Hepatocyte (in vitro differentiated cells): ENCODE measurements at regions not wholly inside any gene's neighbourhood (a gene's known extent, or its start where the extent isn't known, plus 50 kb on each side); places are given as distances from the start of the nearest gene placed in this dataset.

Experiments
- DNase-seq: peaks from one replicate; pipeline ENCODE4 v3.0.0-alpha.2; 2016; ENCODE audit warnings: low spot score
- H2AFZ ChIP-seq: fragments of 200-600 bp; sonication (generic); 2 replicates; pipeline ENCODE4 v1.6.0; 2016; ENCODE audit warnings: antibody characterized with exemption, mild to moderate bottlenecking
- H3K27ac ChIP-seq: fragments of 200-600 bp; sonication (generic); 2 replicates; pipeline ENCODE4 v1.5.1; 2016; ENCODE audit warnings: mild to moderate bottlenecking
- H3K27me3 ChIP-seq: fragments of 200-600 bp; sonication (generic); 2 replicates; pipeline ENCODE4 v1.6.1; 2016
- H3K36me3 ChIP-seq: fragments of 200-600 bp; sonication (generic); replicated peaks from 2 replicates; pipeline ENCODE4 v1.5.1; 2016; ENCODE audit warnings: low read depth; ENCODE audit not compliant: insufficient read depth
- H3K4me1 ChIP-seq: fragments of 200-600 bp; sonication (generic); 2 replicates; pipeline ENCODE4 v1.5.1; 2016; ENCODE audit warnings: mild to moderate bottlenecking, moderate library complexity; ENCODE audit not compliant: insufficient read depth
- H3K4me2 ChIP-seq: fragments of 200-600 bp; sonication (generic); 2 replicates; pipeline ENCODE4 v1.6.0; 2016
- H3K4me3 ChIP-seq: fragments of 200-600 bp; sonication (generic); 2 replicates; pipeline ENCODE4 v1.5.1; 2016; ENCODE audit warnings: mild to moderate bottlenecking
- H3K79me2 ChIP-seq: fragments of 200-600 bp; sonication (generic); 2 replicates; pipeline ENCODE4 v1.6.0; 2017; ENCODE audit warnings: mild to moderate bottlenecking
- H3K9me2 ChIP-seq: fragments of 200-600 bp; sonication (generic); replicated peaks from 2 replicates; pipeline ENCODE4 v1.6.0; 2017; ENCODE audit warnings: mild to moderate bottlenecking; ENCODE audit not compliant: insufficient read depth
- H3K9me3 ChIP-seq: fragments of 200-600 bp; sonication (generic); 2 replicates; pipeline ENCODE4 v1.5.1; 2016; ENCODE audit warnings: low read depth, mild to moderate bottlenecking
- H4K20me1 ChIP-seq: fragments of 200-600 bp; sonication (generic); 2 replicates; pipeline ENCODE4 v1.6.0; 2016; ENCODE audit warnings: mild to moderate bottlenecking; ENCODE audit not compliant: insufficient read depth, poor library complexity, severe bottlenecking
- EZH2 ChIP-seq: fragments of 200-600 bp; sonication (generic); IDR thresholded peaks from 2 replicates; pipeline ENCODE4 v1.6.1; 2016; ENCODE audit warnings: antibody characterized with exemption, mild to moderate bottlenecking, borderline replicate concordance
- EZH2phosphoT487 ChIP-seq: fragments of 200-600 bp; sonication (generic); IDR thresholded peaks from one replicate; pipeline ENCODE4 v1.6.1; 2018; ENCODE audit warnings: antibody characterized with exemption, mild to moderate bottlenecking, low read depth, moderate library complexity; ENCODE audit not compliant: unreplicated experiment, severe bottlenecking
- WGBS: methylation state at CpG from one replicate; pipeline ENCODE4 v1.1.6; 2016; ENCODE audit warnings: low lambda C conversion rate; ENCODE audit errors: missing lambda C conversion rate; 5-methylcytosine and 5-hydroxymethylcytosine counted together
- TF ChIP-seq, protein P1 (sequence below): fragments of 200-600 bp; sonication (generic); IDR thresholded peaks from 2 replicates; pipeline ENCODE4 v1.5.1; 2016; ENCODE audit warnings: antibody characterized with exemption, mild to moderate bottlenecking; ENCODE audit not compliant: poor library complexity

DNA sequence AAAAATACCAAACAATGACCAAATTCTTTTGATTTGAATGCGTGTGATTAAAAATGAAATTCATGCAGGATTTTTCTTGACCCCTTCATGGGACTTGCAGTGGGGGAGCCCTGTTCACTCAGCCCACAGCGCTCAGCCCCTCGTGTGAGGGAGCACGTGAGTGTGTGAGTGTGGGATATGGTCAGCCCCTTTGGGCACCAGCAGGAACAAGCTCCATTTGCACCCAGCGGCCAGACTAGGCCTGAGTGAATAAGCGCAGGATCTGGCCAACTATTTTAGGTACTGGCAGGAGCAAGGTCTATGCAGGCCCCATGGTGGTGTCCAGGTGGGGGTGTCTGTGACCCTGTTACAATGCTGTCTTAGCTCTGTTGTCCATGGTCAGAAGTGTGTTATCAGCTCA lies 1631.2 kb downstream of the BRINP3 start:
- TF ChIP-seq EZH2 (no peak), EZH2phosphoT487 (no peak)
- TF ChIP-seq, protein P1, sequence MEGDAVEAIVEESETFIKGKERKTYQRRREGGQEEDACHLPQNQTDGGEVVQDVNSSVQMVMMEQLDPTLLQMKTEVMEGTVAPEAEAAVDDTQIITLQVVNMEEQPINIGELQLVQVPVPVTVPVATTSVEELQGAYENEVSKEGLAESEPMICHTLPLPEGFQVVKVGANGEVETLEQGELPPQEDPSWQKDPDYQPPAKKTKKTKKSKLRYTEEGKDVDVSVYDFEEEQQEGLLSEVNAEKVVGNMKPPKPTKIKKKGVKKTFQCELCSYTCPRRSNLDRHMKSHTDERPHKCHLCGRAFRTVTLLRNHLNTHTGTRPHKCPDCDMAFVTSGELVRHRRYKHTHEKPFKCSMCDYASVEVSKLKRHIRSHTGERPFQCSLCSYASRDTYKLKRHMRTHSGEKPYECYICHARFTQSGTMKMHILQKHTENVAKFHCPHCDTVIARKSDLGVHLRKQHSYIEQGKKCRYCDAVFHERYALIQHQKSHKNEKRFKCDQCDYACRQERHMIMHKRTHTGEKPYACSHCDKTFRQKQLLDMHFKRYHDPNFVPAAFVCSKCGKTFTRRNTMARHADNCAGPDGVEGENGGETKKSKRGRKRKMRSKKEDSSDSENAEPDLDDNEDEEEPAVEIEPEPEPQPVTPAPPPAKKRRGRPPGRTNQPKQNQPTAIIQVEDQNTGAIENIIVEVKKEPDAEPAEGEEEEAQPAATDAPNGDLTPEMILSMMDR: no peak
- 96% methylated on average over 6 of the region's 6 CpGs for WGBS
- H3K9me3 ChIP-seq: no peaks in the 10 kb centered on the region
- H3K27ac ChIP-seq: no peak overlapping the region
- H3K4me1 ChIP-seq: no peaks in the 10 kb centered on the region
- H3K79me2 ChIP-seq: no peaks in the 10 kb centered on the region
- no peaks in the 10 kb centered on the region for H4K20me1 ChIP-seq
- no peaks in the 10 kb centered on the region for H3K36me3 ChIP-seq
- no peaks in the 10 kb centered on the region for H3K9me2 ChIP-seq
- no peak overlapping the region for H3K4me3 ChIP-seq
- no peak for DNase-seq
- no peak overlapping the region for H2AFZ ChIP-seq
- no peaks in the 10 kb centered on the region for H3K27me3 ChIP-seq
- no peak overlapping the region for H3K4me2 ChIP-seq

DNA sequence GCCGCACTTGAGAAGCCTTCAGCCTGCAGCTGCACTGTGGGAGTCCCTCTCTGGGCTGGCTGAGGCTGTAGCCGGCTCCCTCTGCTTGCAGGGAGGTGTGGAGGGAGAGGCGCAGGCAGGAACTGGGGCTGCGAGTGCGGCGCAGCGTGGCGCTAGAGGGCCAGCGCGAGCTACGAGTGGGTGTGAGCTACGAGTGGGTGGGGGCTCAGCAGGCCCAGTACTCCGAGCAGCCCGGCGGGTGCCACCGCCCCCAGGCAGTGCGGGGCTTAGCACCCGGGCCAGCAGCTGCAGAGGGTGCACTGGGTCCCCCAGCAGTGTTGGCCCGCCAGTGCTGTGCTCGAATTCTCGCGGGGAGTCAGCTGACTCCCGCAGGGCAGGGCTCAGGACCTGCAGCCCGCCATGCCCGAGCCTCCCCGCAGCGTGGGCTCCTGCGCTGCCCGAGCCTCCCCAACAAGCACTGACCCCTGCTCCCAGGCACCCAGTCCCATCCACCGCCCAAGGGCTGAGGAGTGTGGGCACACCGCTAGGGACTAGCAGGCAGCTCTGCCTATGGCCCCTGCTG lies 1620.1 kb downstream of the BRINP3 start:
- H3K36me3 ChIP-seq: no peaks in the 10 kb centered on the region
- H3K27me3 ChIP-seq: no peaks in the 10 kb centered on the region
- H3K4me3 ChIP-seq: no peak overlapping the region
- DNase-seq: no peak
- no peaks in the 10 kb centered on the region for H3K9me3 ChIP-seq
- H3K27ac ChIP-seq: no peak overlapping the region
- H3K4me2 ChIP-seq: no peak overlapping the region
- H3K79me2 ChIP-seq: no peaks in the 10 kb centered on the region
- H3K4me1 ChIP-seq: no peaks in the 10 kb centered on the region
- 90% methylated on average over 30 of the region's 31 CpGs for WGBS
- H3K9me2 ChIP-seq: no peaks in the 10 kb centered on the region
- H4K20me1 ChIP-seq: no peaks in the 10 kb centered on the region
- no peak overlapping the region for H2AFZ ChIP-seq
- TF ChIP-seq, protein P1: no peak
- TF ChIP-seq EZH2phosphoT487: no peak
- TF ChIP-seq EZH2: no peak

DNA sequence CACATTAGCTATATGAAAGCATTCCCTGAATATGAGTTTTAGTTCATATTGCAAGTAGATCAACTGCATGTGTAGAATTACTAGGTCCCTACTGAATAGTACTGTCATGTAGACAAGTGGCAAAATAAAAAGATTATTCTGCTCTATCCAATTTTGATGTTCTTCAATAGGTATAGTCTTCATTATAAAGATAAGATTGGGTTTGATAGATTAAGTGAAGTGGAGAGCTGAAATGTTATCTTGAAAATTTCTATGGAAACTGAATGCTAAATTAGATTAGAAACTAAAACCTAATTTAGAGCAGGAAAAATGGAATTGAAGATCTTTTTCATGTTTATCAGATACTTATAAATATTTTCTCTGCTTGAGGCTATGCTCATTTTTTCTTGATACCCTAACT lies 1610.0 kb downstream of the BRINP3 start:
- Histone ChIP-seq H3K9me3 (no peaks in the 10 kb centered on the region), H3K27me3 (no peaks in the 10 kb centered on the region), H2AFZ (no peak overlapping the region), H3K36me3 (no peaks in the 10 kb centered on the region), H4K20me1 (no peaks in the 10 kb centered on the region), H3K79me2 (no peaks in the 10 kb centered on the region), H3K4me2 (no peak overlapping the region), H3K4me3 (no peak overlapping the region), H3K9me2 (no peaks in the 10 kb centered on the region), H3K4me1 (no peaks in the 10 kb centered on the region), H3K27ac (no peak overlapping the region)
- DNase-seq: no peak
- TF ChIP-seq EZH2 (no peak), EZH2phosphoT487 (no peak)
- TF ChIP-seq, protein P1: no peak

DNA sequence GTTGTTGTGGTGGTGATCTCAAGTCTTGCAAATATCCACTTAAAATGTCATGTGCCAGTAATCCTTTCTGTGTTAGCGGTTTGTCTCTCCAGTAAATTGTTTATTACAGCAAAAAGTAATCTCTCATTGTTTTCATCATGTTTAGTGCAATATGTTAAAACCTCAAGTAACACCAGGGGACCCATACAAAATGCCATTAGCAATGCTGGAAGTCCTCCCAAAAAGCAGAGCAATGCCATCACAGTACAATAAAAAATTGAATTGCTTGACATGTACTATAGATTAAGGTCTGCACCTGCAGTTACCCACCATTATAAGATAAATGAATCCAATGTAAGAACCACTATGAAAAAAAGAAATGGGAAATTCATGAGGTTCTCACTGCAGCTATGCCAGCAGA lies 1606.5 kb downstream of the BRINP3 start:
- H3K36me3 ChIP-seq: no peaks in the 10 kb centered on the region
- no peak for TF ChIP-seq EZH2phosphoT487
- TF ChIP-seq, protein P1: no peak
- TF ChIP-seq EZH2: no peak
- H3K4me3 ChIP-seq: no peak overlapping the region
- WGBS: 56% methylated on average over 1 of the region's 1 CpG
- no peaks in the 10 kb centered on the region for H4K20me1 ChIP-seq
- no peaks in the 10 kb centered on the region for H3K4me1 ChIP-seq
- H3K79me2 ChIP-seq: no peaks in the 10 kb centered on the region
- no peaks in the 10 kb centered on the region for H3K9me3 ChIP-seq
- H3K27me3 ChIP-seq: no peaks in the 10 kb centered on the region
- H3K4me2 ChIP-seq: no peak overlapping the region
- no peaks in the 10 kb centered on the region for H3K9me2 ChIP-seq
- no peak overlapping the region for H3K27ac ChIP-seq
- no peak for DNase-seq
- H2AFZ ChIP-seq: no peak overlapping the region
